GM12878 (cell line): ENCODE measurements at regions not wholly inside any gene's neighbourhood (a gene's known extent, or its start where the extent isn't known, plus 50 kb on each side); places are given as distances from the start of the nearest gene placed in this dataset.

Source experiments
- ATAC-seq: fragments of 200-7000 bp; cut with Tn5 transposase; 3 replicates; pipeline ENCODE4 v1.9.1; 2020; ENCODE audit warnings: mild to moderate bottlenecking, moderate library complexity
- BruUV-seq: library from RNA; stranded (reverse); fragments of 400-500 nt; replicated peaks from 2 replicates; lab custom pipeline; 2021; lab: Mats Ljungman, UMichigan
- CTCF ChIA-PET: fragments of 300-600 bp; sonication (Branson Sonifier 250); formaldehyde crosslinking; extraction: SDS; loops from one replicate; lab custom pipeline; 2021; ENCODE audit warnings: inconsistent platforms; lab: Yijun Ruan, JAX
- POLR2A ChIA-PET: fragments of 350-600 bp; formaldehyde crosslinking; extraction: SDS; loops from one replicate; lab custom pipeline; 2021; ENCODE audit warnings: inconsistent platforms; lab: Charles Lee
- RAD21 ChIA-PET: fragments of 300-600 bp; sonication (Branson Sonifier 250); formaldehyde crosslinking; loops from one replicate; lab custom pipeline; 2023; ENCODE audit warnings: antibody characterized with exemption; ENCODE audit not compliant: unreplicated experiment; lab: Charles Lee
- SMC1A ChIA-PET: fragments of 300-600 bp; sonication (Branson Sonifier 250); formaldehyde crosslinking; loops from one replicate; lab custom pipeline; 2023; ENCODE audit not compliant: unreplicated experiment, uncharacterized antibody; lab: Charles Lee
- DNase-seq: peaks from one replicate; pipeline ENCODE4 v3.0.0-alpha.2; 2011; ENCODE audit warnings: low read depth, low spot score
- FAIRE-seq: peaks from 3 replicates; lab custom pipeline; 2011; peaks lifted over from hg19 to GRCh38; lab: Jason Lieb, UNC
- H2AFZ ChIP-seq: 2 replicates; pipeline ENCODE4 v1.6.0; 2011; ENCODE audit warnings: low read depth, low read length, control low read depth; ENCODE audit not compliant: control insufficient read depth
- H3K27ac ChIP-seq: 2 replicates; pipeline ENCODE4 v1.5.1; 2011; ENCODE audit warnings: control low read depth; ENCODE audit not compliant: control insufficient read depth, insufficient read depth
- H3K27me3 ChIP-seq, 2 experiments: replicated peaks in 1 of 2; 2 replicates each; pipeline versions ENCODE4 v1.6.0 to v1.6.1; 2011; ENCODE audit warnings: low read length in 1 of 2; ENCODE audit not compliant: control insufficient read depth in 2 of 2, insufficient read depth in 2 of 2
- H3K36me3 ChIP-seq, 2 experiments: 2 replicates each; pipeline ENCODE4 v1.5.1; 2011; ENCODE audit warnings: low read length in 1 of 2; ENCODE audit not compliant: control insufficient read depth in 2 of 2, insufficient read depth in 2 of 2
- H3K4me1 ChIP-seq: 2 replicates; pipeline ENCODE4 v1.6.1; 2011; ENCODE audit warnings: mild to moderate bottlenecking, low read length, moderate library complexity, mixed read lengths; ENCODE audit not compliant: control insufficient read depth, insufficient read depth
- H3K4me2 ChIP-seq: 2 replicates; pipeline ENCODE4 v1.6.0; 2011; ENCODE audit warnings: control low read depth; ENCODE audit not compliant: control insufficient read depth, insufficient read depth
- H3K4me3 ChIP-seq: fragments of 200-600 bp; sonication (generic); 2 replicates; pipeline ENCODE4 v1.5.1; 2016
- H3K79me2 ChIP-seq: 2 replicates; pipeline ENCODE4 v1.6.0; 2011; ENCODE audit warnings: low read length; ENCODE audit not compliant: control insufficient read depth, insufficient read depth
- H3K9ac ChIP-seq: 2 replicates; pipeline ENCODE4 v1.8.0; 2011; ENCODE audit warnings: low read length, control low read depth, mixed read lengths; ENCODE audit not compliant: control insufficient read depth, insufficient read depth
- H3K9me3 ChIP-seq: replicated peaks from 3 replicates; pipeline ENCODE4 v1.5.1; 2011; ENCODE audit warnings: mild to moderate bottlenecking, low read length; ENCODE audit not compliant: control insufficient read depth, insufficient read depth
- H4K20me1 ChIP-seq: 2 replicates; pipeline ENCODE4 v1.6.0; 2011; ENCODE audit not compliant: control insufficient read depth, insufficient read depth
- ATF7 ChIP-seq: fragments of 450-650 bp; IDR thresholded peaks from 2 replicates; pipeline ENCODE4 v1.6.1; 2016; ENCODE audit warnings: low read depth, mild to moderate bottlenecking
- BCLAF1 ChIP-seq: fragments of 450-650 bp; IDR thresholded peaks from 2 replicates; pipeline ENCODE4 v1.6.1; 2017; ENCODE audit warnings: antibody characterized with exemption, mild to moderate bottlenecking, moderate library complexity
- EED ChIP-seq: sonication (generic); IDR thresholded peaks from 2 replicates; pipeline ENCODE4 v1.6.1; 2016; ENCODE audit warnings: antibody characterized with exemption, low read depth
- JUND ChIP-seq: IDR thresholded peaks from 2 replicates; pipeline ENCODE4 v1.6.1; 2012; ENCODE audit warnings: low read depth, mild to moderate bottlenecking, low read length, improper control_type of control experiment, moderate library complexity
- LARP7 ChIP-seq: fragments of 450-650 bp; IDR thresholded peaks from 2 replicates; pipeline ENCODE4 v1.6.1; 2017; ENCODE audit warnings: mild to moderate bottlenecking
- PAX8 ChIP-seq: fragments of 450-650 bp; IDR thresholded peaks from 2 replicates; pipeline ENCODE4 v1.6.1; 2017; ENCODE audit warnings: mild to moderate bottlenecking, moderate library complexity
- PML ChIP-seq: IDR thresholded peaks from 2 replicates; pipeline ENCODE4 v1.6.1; 2012; ENCODE audit warnings: low read length, inconsistent platforms
- POLR2AphosphoS2 ChIP-seq: IDR thresholded peaks from 2 replicates; pipeline ENCODE4 v1.6.1; 2011; ENCODE audit warnings: low read depth, mild to moderate bottlenecking, low read length, improper control_type of control experiment, moderate library complexity
- TARDBP ChIP-seq: IDR thresholded peaks from 2 replicates; pipeline ENCODE4 v1.6.1; 2016; ENCODE audit warnings: borderline replicate concordance
- WRNIP1 ChIP-seq: IDR thresholded peaks from 2 replicates; pipeline ENCODE4 v1.6.1; 2011; ENCODE audit warnings: low read depth, low read length, improper control_type of control experiment, borderline replicate concordance
- YY1 ChIP-seq: IDR thresholded peaks from 2 replicates; pipeline ENCODE4 v1.6.1; 2011; ENCODE audit warnings: low read depth, mild to moderate bottlenecking, low read length
- WGBS: methylation state at CpG from one replicate; pipeline ENCODE4 v1.1.6; 2016; ENCODE audit warnings: low lambda C conversion rate; ENCODE audit not compliant: insufficient replicate concordance, insufficient coverage; ENCODE audit errors: missing lambda C conversion rate; 5-methylcytosine and 5-hydroxymethylcytosine counted together
- in situ Hi-C: fragments of 300-500 bp; cut with MboI; formaldehyde crosslinking; loops from 9 replicates; pipeline ENCODE4 v1.14.3; 2018; ENCODE audit warnings: mixed read lengths
- intact Hi-C: fragments of 100-400 bp; cut with micrococcal nuclease; formaldehyde crosslinking; loops from one replicate; pipeline ENCODE4 v1.14.2; 2022; ENCODE audit not compliant: unreplicated experiment
- TF ChIP-seq, protein P1 (sequence below): IDR thresholded peaks from 2 replicates; pipeline ENCODE4 v1.6.1; 2011; ENCODE audit warnings: borderline replicate concordance, low read depth, mild to moderate bottlenecking, moderate library complexity, low read length; ENCODE audit not compliant: insufficient read depth, poor library complexity, severe bottlenecking

DNA sequence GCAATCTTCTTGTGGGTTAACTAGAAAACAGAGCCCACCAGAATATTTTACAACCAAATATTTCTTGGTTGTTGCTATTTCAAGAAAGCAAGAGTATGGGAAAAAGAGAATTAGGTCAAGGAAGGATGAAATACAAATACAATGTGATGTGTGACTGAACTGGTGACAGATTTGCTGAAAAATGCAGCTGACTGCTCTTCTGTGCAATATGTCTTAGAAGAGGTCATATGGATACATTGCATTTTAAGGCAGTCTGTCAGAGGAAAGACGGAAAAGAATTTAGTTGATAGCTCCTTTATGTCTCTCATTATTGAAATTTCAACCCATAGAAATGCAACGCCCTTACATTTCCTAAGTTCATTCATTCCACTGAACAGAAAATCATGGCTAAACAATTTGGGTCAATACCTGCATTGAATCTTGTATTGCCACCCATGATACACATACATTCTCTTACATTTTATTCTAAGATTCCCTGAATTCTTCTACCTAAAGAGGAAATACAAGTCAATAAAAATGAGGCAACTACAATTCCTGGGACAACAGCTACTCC lies 423.1 kb downstream of the ADAM29 start:
- BruUV-seq = no TSS peak
- SMC1A ChIA-PET = interaction anchor here (1.4 kb wide), 1 partner anchor 10 kb away, joined by 9 read pairs; no protein-coding TSS in a partner anchor

GRCh38 chr4:175346376-175346775 lies 428.2 kb downstream of the ADAM29 start:
- H3K79me2 ChIP-seq = no peaks in the 10 kb centered on the region
- H2AFZ ChIP-seq = no peak overlapping the region
- H3K9ac ChIP-seq = no peak overlapping the region
- H3K9me3 ChIP-seq = no peaks in the 10 kb centered on the region
- no peaks in the 10 kb centered on the region for H3K4me1 ChIP-seq
- ChIA-PET CTCF (no interaction called here), SMC1A (no interaction called here), RAD21 (no interaction called here), POLR2A (no interaction called here)
- no peaks in the 10 kb centered on the region for H4K20me1 ChIP-seq
- WGBS = 50% methylated on average over 2 of the region's 2 CpGs
- intact Hi-C loops (no loop called here), in situ Hi-C loops (no loop called here)
- H3K27me3 ChIP-seq = no peaks in the 10 kb centered on the region
- H3K27ac ChIP-seq = no peak overlapping the region
- no TSS peak for BruUV-seq
- H3K36me3 ChIP-seq = no peaks in the 10 kb centered on the region
- ATAC-seq (no peak), FAIRE-seq (no peak), DNase-seq (no peak)
- H3K4me3 ChIP-seq = no peak overlapping the region
- no peak overlapping the region for H3K4me2 ChIP-seq
- no peak for TF ChIP-seq PAX8
- no peak for TF ChIP-seq PML
- TF ChIP-seq POLR2AphosphoS2 = no peak
- no peak for TF ChIP-seq YY1
- no peak for TF ChIP-seq LARP7
- TF ChIP-seq ATF7 = no peak
- TF ChIP-seq JUND = no peak
- no peak for TF ChIP-seq EED
- no peak for TF ChIP-seq WRNIP1
- no peak for TF ChIP-seq BCLAF1
- no peak for TF ChIP-seq TARDBP

More for the DNA sequence above, 423.1 kb downstream of the ADAM29 start:
- Histone ChIP-seq H3K36me3 (no peaks in the 10 kb centered on the region), H3K4me2 (no peak overlapping the region), H4K20me1 (no peaks in the 10 kb centered on the region), H3K27ac (no peak overlapping the region), H3K27me3 (no peaks in the 10 kb centered on the region), H3K79me2 (no peaks in the 10 kb centered on the region), H3K9ac (no peak overlapping the region), H2AFZ (no peak overlapping the region), H3K4me3 (no peak overlapping the region), H3K9me3 (no peaks in the 10 kb centered on the region), H3K4me1 (no peaks in the 10 kb centered on the region)
- in situ Hi-C loops = no loop called here
- TF ChIP-seq, protein P1, sequence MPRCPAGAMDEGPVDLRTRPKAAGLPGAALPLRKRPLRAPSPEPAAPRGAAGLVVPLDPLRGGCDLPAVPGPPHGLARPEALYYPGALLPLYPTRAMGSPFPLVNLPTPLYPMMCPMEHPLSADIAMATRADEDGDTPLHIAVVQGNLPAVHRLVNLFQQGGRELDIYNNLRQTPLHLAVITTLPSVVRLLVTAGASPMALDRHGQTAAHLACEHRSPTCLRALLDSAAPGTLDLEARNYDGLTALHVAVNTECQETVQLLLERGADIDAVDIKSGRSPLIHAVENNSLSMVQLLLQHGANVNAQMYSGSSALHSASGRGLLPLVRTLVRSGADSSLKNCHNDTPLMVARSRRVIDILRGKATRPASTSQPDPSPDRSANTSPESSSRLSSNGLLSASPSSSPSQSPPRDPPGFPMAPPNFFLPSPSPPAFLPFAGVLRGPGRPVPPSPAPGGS = no peak
- ChIA-PET POLR2A (no interaction called here), RAD21 (no interaction called here), CTCF (no interaction called here)
- 0% methylated on average over 2 of the region's 2 CpGs for WGBS
- FAIRE-seq (no peak), DNase-seq (no peak), ATAC-seq (no peak)
- intact Hi-C loops = no loop called here
